HepG2 (cell line): ENCODE measurements at regions not wholly inside any gene's neighbourhood (a gene's known extent, or its start where the extent isn't known, plus 50 kb on each side); places are given as distances from the start of the nearest gene placed in this dataset.

ENCODE experiments used
- ATAC-seq: fragments of 200-7000 bp; cut with Tn5 transposase; 3 replicates; pipeline ENCODE4 v1.9.1; 2020; ENCODE audit warnings: mild to moderate bottlenecking, moderate library complexity
- BruUV-seq: library from RNA; stranded (reverse); fragments of 400-500 nt; replicated peaks from 2 replicates; lab custom pipeline; 2021; lab: Mats Ljungman, UMichigan
- CTCF ChIA-PET: fragments of 300-600 bp; formaldehyde crosslinking; extraction: SDS; loops from one replicate; lab custom pipeline; 2021; ENCODE audit warnings: low total read pairs, inconsistent platforms, low intra/inter-chr PET ratio; lab: Yijun Ruan, JAX
- POLR2A ChIA-PET: fragments of 350-600 bp; sonication (Branson Sonifier 250); formaldehyde crosslinking; loops from one replicate; lab custom pipeline; 2020; ENCODE audit warnings: antibody characterized with exemption, inconsistent platforms; lab: Yijun Ruan, JAX
- DNase-seq: peaks from one replicate; pipeline ENCODE4 v3.0.0-alpha.2; 2015; ENCODE audit warnings: low spot score
- FAIRE-seq: peaks from 3 replicates; lab custom pipeline; 2011; peaks lifted over from hg19 to GRCh38; lab: Jason Lieb, UNC
- H2AFZ ChIP-seq: one replicate; pipeline ENCODE4 v1.6.1; 2011; ENCODE audit warnings: low read length, inconsistent platforms
- H3K27ac ChIP-seq: fragments of 300-600 bp; 3 replicates; pipeline ENCODE4 v1.8.0; 2011; ENCODE audit warnings: mixed run types, mild to moderate bottlenecking, mixed read lengths, low read length, inconsistent platforms; ENCODE audit not compliant: insufficient read depth; ENCODE audit errors: extremely low read length
- H3K27me3 ChIP-seq, 2 experiments: fragments of 200-600 bp in 1 of 2; 2 replicates in 1 of 2; 3 replicates in 1 of 2; pipeline versions ENCODE4 v1.6.0 to v1.8.0; 2011; ENCODE audit warnings: low read length in 2 of 2, mild to moderate bottlenecking in 2 of 2, moderate library complexity in 2 of 2, inconsistent platforms in 1 of 2; ENCODE audit not compliant: insufficient read depth in 2 of 2, control insufficient read depth in 1 of 2
- H3K36me3 ChIP-seq, 2 experiments: fragments of 200-600 bp in 1 of 2; replicated peaks in 1 of 2; 2 replicates in 1 of 2; 3 replicates in 1 of 2; pipeline versions ENCODE4 v1.5.1 to v1.8.0; 2011; ENCODE audit warnings: low read length in 2 of 2, inconsistent platforms in 1 of 2; ENCODE audit not compliant: insufficient read depth in 2 of 2, control insufficient read depth in 1 of 2
- H3K4me1 ChIP-seq: 2 replicates; pipeline ENCODE4 v1.5.1; 2012; ENCODE audit warnings: low read length, inconsistent platforms; ENCODE audit not compliant: insufficient read depth
- H3K4me2 ChIP-seq: 2 replicates; pipeline ENCODE4 v1.6.0; 2011; ENCODE audit warnings: low read depth, low read length, inconsistent platforms
- H3K4me3 ChIP-seq, 3 experiments: fragments of 200-600 bp in 1 of 3; sonication (generic), shearing (Covaris generic) in 1 of 3; replicated peaks in 1 of 3; 2 replicates each; pipeline ENCODE4 v1.5.1; 2011 to 2016; ENCODE audit warnings: low read length in 3 of 3, inconsistent platforms in 2 of 3, low read depth in 2 of 3, mild to moderate bottlenecking in 2 of 3, control low read depth in 1 of 3, mixed read lengths in 1 of 3; ENCODE audit not compliant: insufficient read depth in 1 of 3
- H3K79me2 ChIP-seq: one replicate; pipeline ENCODE4 v1.6.1; 2011; ENCODE audit warnings: low read length, inconsistent platforms; ENCODE audit not compliant: insufficient read depth
- H3K9ac ChIP-seq: 2 replicates; pipeline ENCODE4 v1.6.0; 2011; ENCODE audit warnings: mild to moderate bottlenecking, low read depth, low read length, inconsistent platforms; ENCODE audit not compliant: insufficient read depth
- H3K9me3 ChIP-seq: 2 replicates; pipeline ENCODE4 v1.5.1; 2012; ENCODE audit warnings: mild to moderate bottlenecking, low read length
- H4K20me1 ChIP-seq: 2 replicates; pipeline ENCODE4 v1.6.0; 2011; ENCODE audit warnings: inconsistent platforms, mild to moderate bottlenecking, low read length, moderate library complexity; ENCODE audit not compliant: insufficient read depth
- ATF7 ChIP-seq, 2 experiments: fragments of 450-650 bp in 1 of 2; sonication (generic) in 1 of 2; formaldehyde crosslinking in 1 of 2; IDR thresholded peaks; 2 replicates each; pipeline versions ENCODE4 v1.4.0 to v1.6.1; 2016 to 2020; ENCODE audit warnings: antibody characterized with exemption in 1 of 2, mild to moderate bottlenecking in 1 of 2, missing genetic modification reagents in 1 of 2
- DMAP1 ChIP-seq: IDR thresholded peaks from 2 replicates; pipeline ENCODE4 v1.6.1; 2016
- FOXA3 ChIP-seq: IDR thresholded peaks from 2 replicates; pipeline ENCODE4 v1.6.1; 2016; ENCODE audit warnings: missing genetic modification reagents, missing compliant biosample characterization
- ISL2 ChIP-seq: sonication (generic); formaldehyde crosslinking; IDR thresholded peaks from 2 replicates; pipeline ENCODE4 v1.5.0; 2020; ENCODE audit warnings: missing genetic modification reagents
- KDM4B ChIP-seq: sonication (generic); formaldehyde crosslinking; IDR thresholded peaks from 2 replicates; pipeline ENCODE4 v1.4.0; 2020; ENCODE audit warnings: missing genetic modification reagents
- KMT2A ChIP-seq: sonication (generic); formaldehyde crosslinking; IDR thresholded peaks from 2 replicates; pipeline ENCODE4 v1.4.0; 2020; ENCODE audit warnings: missing genetic modification reagents
- NFATC3 ChIP-seq: sonication (generic); formaldehyde crosslinking; IDR thresholded peaks from 2 replicates; pipeline ENCODE4 v1.5.1; 2020; ENCODE audit warnings: mild to moderate bottlenecking, missing genetic modification reagents
- TFAP4 ChIP-seq: sonication (generic); IDR thresholded peaks from 2 replicates; pipeline ENCODE4 v1.6.1; 2016; ENCODE audit warnings: low read depth, borderline replicate concordance
- TP53 ChIP-seq: sonication (generic); formaldehyde crosslinking; conservative IDR thresholded peaks from 2 replicates; pipeline ENCODE4 v1.4.0; 2020; ENCODE audit warnings: missing genetic modification reagents
- ZNF281 ChIP-seq: sonication (generic); formaldehyde crosslinking; IDR thresholded peaks from 2 replicates; pipeline ENCODE4 v1.4.0; 2020; ENCODE audit warnings: missing genetic modification reagents, borderline replicate concordance
- ZNF44 ChIP-seq: sonication (generic); formaldehyde crosslinking; IDR thresholded peaks from 2 replicates; pipeline ENCODE4 v1.5.1; 2020; ENCODE audit warnings: mild to moderate bottlenecking, missing genetic modification reagents
- ZNF512 ChIP-seq: sonication (generic); formaldehyde crosslinking; IDR thresholded peaks from 2 replicates; pipeline ENCODE4 v1.4.0; 2020; ENCODE audit warnings: mild to moderate bottlenecking, missing genetic modification reagents
- ZNF550 ChIP-seq: sonication (generic); formaldehyde crosslinking; IDR thresholded peaks from 2 replicates; pipeline ENCODE4 v1.4.0; 2020; ENCODE audit warnings: mild to moderate bottlenecking, missing genetic modification reagents, borderline replicate concordance
- ZNF670 ChIP-seq: sonication (generic); formaldehyde crosslinking; IDR thresholded peaks from 2 replicates; pipeline ENCODE4 v1.8.0; 2022; ENCODE audit warnings: mild to moderate bottlenecking, missing genetic modification reagents, borderline replicate concordance
- ZNF777 ChIP-seq: sonication (generic); formaldehyde crosslinking; IDR thresholded peaks from 2 replicates; pipeline ENCODE4 v1.4.0; 2020; ENCODE audit warnings: missing genetic modification reagents
- WGBS: methylation state at CpG from one replicate; pipeline ENCODE4 v1.1.6; 2017; ENCODE audit warnings: low lambda C conversion rate; 5-methylcytosine and 5-hydroxymethylcytosine counted together
- in situ Hi-C: cut with HindIII; loops from 2 replicates; pipeline ENCODE4 v1.10.0; 2017; ENCODE audit warnings: low pct_unique_long_range_greater_than_20kb; ENCODE audit not compliant: extremely low pct_ligation_motif_present
- intact Hi-C: fragments of 100-400 bp; cut with micrococcal nuclease; formaldehyde crosslinking; loops from one replicate; pipeline ENCODE4 v1.10.0; 2022; ENCODE audit not compliant: unreplicated experiment

GRCh38 chr3:153921826-153922225 is 199.4 kb upstream of the ARHGEF26 start:
- Histone ChIP-seq H3K4me1 (no peaks in the 10 kb centered on the region), H3K4me2 (no peak overlapping the region), H2AFZ (no peak overlapping the region), H3K79me2 (no peaks in the 10 kb centered on the region), H3K9me3 (no peaks in the 10 kb centered on the region), H3K27ac (no peak overlapping the region), H4K20me1 (no peaks in the 10 kb centered on the region), H3K9ac (no peak overlapping the region), H3K36me3 (no peaks in the 10 kb centered on the region), H3K4me3 (no peak overlapping the region), H3K27me3 (no peaks in the 10 kb centered on the region)
- intact Hi-C loops (no loop called here), in situ Hi-C loops (no loop called here)
- TF ChIP-seq NFATC3 (CRISPR knock-in tag) (no peak), ZNF512 (CRISPR knock-in tag) (no peak)
- ChIA-PET POLR2A (no interaction called here), CTCF (no interaction called here)
- DNase-seq (no peak), FAIRE-seq (no peak), ATAC-seq (no peak)
- BruUV-seq, result no TSS peak

GRCh38 chr3:153925841-153926514 is 195.2 kb upstream of the ARHGEF26 start:
- Histone ChIP-seq H3K79me2 (no peaks in the 10 kb centered on the region), H3K9ac (no peak overlapping the region)
- FAIRE-seq (no peak), DNase-seq (no peak)
- POLR2A ChIA-PET, result no interaction called here
- no peak for TF ChIP-seq KMT2A (CRISPR knock-in tag)
- no peak for TF ChIP-seq ZNF777 (CRISPR knock-in tag)
- no peak for TF ChIP-seq KDM4B (CRISPR knock-in tag)
- no peak for TF ChIP-seq FOXA3 (CRISPR knock-in tag)
- TF ChIP-seq ZNF281 (CRISPR knock-in tag), result no peak
- no peak for TF ChIP-seq DMAP1 (CRISPR knock-in tag)
- TF ChIP-seq ISL2 (CRISPR knock-in tag), result no peak
- no peak for TF ChIP-seq ZNF550 (CRISPR knock-in tag)
- no peak for TF ChIP-seq ATF7 (IDR thresholded peaks at IDR 0.05)
- TF ChIP-seq ATF7 (CRISPR knock-in tag; IDR thresholded peaks at IDR 0.05), result no peak
- no peak for TF ChIP-seq TFAP4
- no peak for TF ChIP-seq TP53
- TF ChIP-seq ZNF44 (CRISPR knock-in tag), result no peak
- TF ChIP-seq ZNF670 (CRISPR knock-in tag), result no peak
- TF ChIP-seq, all 625 proteins: peak for 0
- H3K27me3 ChIP-seq, result no peaks in the 10 kb centered on the region
- H3K4me3 ChIP-seq, result no peak overlapping the region
- H2AFZ ChIP-seq, result no peak overlapping the region
- no peak for ATAC-seq
- H3K27ac ChIP-seq, result no peak overlapping the region
- no peaks in the 10 kb centered on the region for H3K9me3 ChIP-seq
- no peak overlapping the region for H3K4me2 ChIP-seq
- intact Hi-C loops (no loop called here), in situ Hi-C loops (no loop called here)
- H3K36me3 ChIP-seq, result no peaks in the 10 kb centered on the region
- H3K4me1 ChIP-seq, result no peaks in the 10 kb centered on the region
- no TSS peak for BruUV-seq
- CTCF ChIA-PET, result no interaction called here
- H4K20me1 ChIP-seq, result no peaks in the 10 kb centered on the region
- 1% methylated on average over 2 of the region's 2 CpGs for WGBS
